ENCODE measurements at regions not wholly inside any gene's neighbourhood (a gene's known extent, or its start where the extent isn't known, plus 50 kb on each side); places are given as distances from the start of the nearest gene placed in this dataset.

GRCh38 chr16:63982741-63983140, 1139.1 kb downstream of the CDH11 start:
- DNase-seq = no peak

DNA sequence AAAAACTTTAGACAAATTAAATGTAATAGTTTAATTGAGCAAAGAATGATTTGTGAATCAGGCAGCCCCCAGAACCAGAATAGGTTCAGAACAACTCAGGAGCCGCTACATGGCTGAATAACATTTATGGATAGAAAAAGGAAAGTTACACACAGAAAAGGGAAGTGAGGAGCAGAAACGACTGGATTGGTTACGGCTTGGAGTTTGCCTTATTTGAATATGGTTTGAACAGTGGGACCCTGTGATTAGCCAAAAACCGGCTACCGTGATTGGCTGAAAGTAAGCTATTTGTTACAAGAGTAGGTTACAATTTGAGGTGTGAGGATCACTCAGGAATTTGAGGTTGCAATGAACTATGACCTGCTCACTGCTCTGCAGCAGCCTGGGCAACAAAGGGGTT, 1139.8 kb downstream of the CDH11 start:
- DNase-seq = no peak

GRCh38 chr16:63981639-63982038, 1140.2 kb downstream of the CDH11 start:
- no peak for DNase-seq

DNA sequence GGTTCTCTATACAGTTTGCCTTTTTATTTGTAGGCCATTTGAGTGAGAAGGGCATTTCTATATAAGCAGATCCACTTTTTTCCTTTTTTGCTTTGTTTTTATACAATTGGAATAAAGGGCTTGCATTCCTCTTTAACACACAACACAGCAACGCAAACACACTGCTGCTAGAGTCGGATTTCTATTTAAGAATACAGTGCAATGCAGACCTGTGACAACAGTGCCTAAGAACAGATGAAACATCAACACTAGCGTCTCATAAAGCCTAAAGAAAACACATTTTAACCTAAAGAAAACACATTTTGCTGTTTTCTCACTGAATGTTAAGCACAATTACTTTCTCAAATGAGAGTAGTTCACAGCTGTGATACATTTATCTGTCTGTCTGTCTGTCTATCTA, 1141.1 kb downstream of the CDH11 start:
- DNase-seq = no peak

- DNase-seq = no peak
Observed at GRCh38 chr16:63978240-63978639, 1143.6 kb downstream of the CDH11 start.

DNA sequence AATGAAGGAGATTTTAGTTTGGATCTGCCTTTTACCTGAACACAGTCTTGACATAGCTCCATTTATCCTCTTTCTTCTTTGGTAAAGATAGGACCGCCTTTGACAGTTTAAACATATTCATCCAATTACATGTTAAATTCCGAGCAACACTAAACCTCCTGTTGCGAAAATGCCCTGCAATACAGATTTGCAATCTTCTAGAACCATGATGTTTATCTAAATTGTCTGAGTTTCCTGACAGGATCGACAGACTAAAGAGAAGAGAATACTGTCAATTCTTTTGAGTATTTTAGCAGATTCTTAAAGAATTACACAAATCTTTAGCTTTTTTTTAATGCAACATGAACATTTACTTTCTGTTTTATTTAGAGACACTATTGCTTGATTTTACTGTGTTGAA, 1145.5 kb downstream of the CDH11 start:
- DNase-seq = no peak

- no peak for DNase-seq
Observed at GRCh38 chr16:63975669-63976068, 1146.2 kb downstream of the CDH11 start.

GRCh38 chr16:63967966-63968365, 1153.9 kb downstream of the CDH11 start:
- no peak for DNase-seq

- no peak for DNase-seq
Observed at GRCh38 chr16:63960321-63960720, 1161.5 kb downstream of the CDH11 start.

GRCh38 chr16:63947022-63947421, 1174.8 kb downstream of the CDH11 start:
- no peak for DNase-seq

- no peak for DNase-seq
Observed at GRCh38 chr16:63945806-63946205, 1176.1 kb downstream of the CDH11 start.

GRCh38 chr16:63943566-63943965, 1178.3 kb downstream of the CDH11 start:
- DNase-seq = no peak

DNA sequence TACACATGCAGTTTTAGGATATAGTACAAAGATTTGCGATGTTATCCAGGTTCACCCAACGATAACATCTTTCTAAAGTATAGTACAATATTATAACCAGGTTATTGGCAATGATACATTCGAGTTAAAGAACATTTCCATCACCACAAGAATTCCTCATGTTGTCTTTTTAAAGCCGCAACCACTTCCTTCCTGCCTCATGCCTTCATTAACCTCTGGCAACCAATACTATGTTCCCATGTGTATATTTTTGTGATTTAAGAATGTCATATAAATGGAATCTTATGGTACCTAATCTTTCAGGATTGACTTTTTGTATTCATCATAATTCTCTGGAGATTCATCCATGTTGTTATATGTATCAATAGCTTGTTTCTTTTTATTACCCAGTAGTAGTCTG, 1183.2 kb downstream of the CDH11 start:
- no peak for DNase-seq

- DNase-seq = no peak
Observed at GRCh38 chr16:63933841-63934240, 1188.0 kb downstream of the CDH11 start.

- DNase-seq = no peak
Observed at GRCh38 chr16:63928421-63928820, 1193.4 kb downstream of the CDH11 start.

DNA sequence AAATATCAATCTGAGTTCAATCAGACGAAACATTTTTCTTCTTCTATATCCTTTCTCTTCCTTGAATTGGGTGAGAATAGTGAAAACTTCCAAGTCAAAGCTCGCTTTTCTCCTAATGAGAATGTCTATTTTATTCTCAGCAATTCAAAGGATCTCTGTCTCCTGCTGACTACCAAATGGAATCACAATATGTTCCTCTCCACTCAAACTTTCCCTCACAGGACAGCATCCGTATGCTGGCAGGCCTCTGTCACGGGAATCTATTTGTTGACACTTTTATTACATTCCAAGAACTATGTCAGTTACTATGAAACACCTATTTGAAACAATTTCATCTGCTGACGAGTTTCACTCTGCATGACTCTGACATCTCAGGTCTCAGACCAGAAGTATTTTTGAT, 1196.6 kb downstream of the CDH11 start:
- no peak for DNase-seq

GRCh38 chr16:63922560-63922959, 1199.3 kb downstream of the CDH11 start:
- DNase-seq = no peak

GRCh38 chr16:63921737-63922295, 1200.0 kb downstream of the CDH11 start:
- DNase-seq = no peak

DNA sequence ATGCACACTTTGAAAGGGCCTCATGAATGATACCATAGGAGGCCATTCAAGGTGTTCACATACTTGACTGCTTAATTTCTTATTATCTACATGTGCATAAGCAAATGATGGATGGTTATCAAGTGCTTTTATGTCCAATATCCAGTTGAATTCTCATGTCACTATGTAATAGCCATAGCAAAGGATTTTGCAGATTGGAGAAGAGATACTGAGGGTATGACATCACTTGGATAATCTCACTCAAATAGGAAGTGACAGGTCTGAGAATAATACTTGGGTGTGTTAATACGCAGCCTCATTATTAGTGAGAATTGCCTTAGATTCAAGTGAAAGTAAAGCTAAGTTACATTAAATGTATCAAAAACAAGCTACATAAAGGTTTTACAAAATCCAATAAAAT, 1208.6 kb downstream of the CDH11 start:
- no peak for DNase-seq

DNA sequence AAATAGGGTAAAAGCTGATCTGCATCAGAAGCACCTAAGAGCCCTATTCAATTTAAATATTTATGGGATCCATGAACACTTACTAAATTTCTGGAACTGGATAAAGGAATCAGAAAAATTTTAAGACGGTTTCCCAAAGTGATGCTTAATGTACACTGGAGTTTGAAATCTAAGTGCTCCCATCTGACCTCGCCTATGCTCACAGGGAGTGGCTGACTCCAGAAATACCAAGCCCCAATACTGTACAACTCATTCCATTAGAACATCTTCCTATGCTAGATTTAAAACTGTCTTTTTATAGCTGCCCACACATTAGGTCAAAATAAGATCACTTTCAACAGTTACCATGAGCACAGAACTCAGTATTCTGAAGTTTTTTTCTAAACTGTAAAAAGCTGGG, 1214.6 kb downstream of the CDH11 start:
- DNase-seq = no peak

GRCh38 chr16:63904930-63905329, 1216.9 kb downstream of the CDH11 start:
- no peak for DNase-seq

- DNase-seq = no peak
Observed at GRCh38 chr16:63904182-63904581, 1217.7 kb downstream of the CDH11 start.

GRCh38 chr16:63896383-63897109, 1225.3 kb downstream of the CDH11 start:
- no peak for DNase-seq

- DNase-seq = no peak
Observed at GRCh38 chr16:63890723-63891122, 1231.1 kb downstream of the CDH11 start.

DNA sequence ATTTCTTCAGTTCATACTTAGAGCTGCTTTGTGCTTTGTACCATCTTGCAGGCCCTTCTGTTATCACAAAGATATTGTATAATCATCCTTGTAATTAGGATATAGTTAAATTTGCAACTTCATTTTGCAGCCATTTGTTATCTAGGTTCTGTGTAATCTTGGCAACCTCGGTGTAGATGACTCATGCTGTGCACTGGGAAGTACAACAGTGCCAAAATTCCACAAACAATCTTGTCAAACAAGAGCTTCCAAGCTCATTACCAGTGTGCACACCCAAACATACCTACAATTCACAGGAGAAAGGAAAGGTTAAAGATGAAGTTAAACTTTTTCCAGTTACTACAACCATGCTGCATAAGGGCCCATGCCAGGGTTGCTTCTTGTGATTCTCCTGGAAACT, 1231.8 kb downstream of the CDH11 start:
- DNase-seq = no peak

Measured in activated naive CD4-positive, alpha-beta T cell treated with Interleukin-2 at 50 U/mL for 16 hours (primary cell).